GM18867 (cell line): ENCODE measurements at regions not wholly inside any gene's neighbourhood (a gene's known extent, or its start where the extent isn't known, plus 50 kb on each side); places are given as distances from the start of the nearest gene placed in this dataset.
A peak's percentile ranks its signal among the peaks of the same experiment; 100 is the strongest.
"Not testable (repeated sequence)": the region's sequence is repeated elsewhere in the genome, so short reads cannot be mapped to it uniquely, and the experiment has no call there.

Experiments used
- ATAC-seq: cut with Tn5 transposase; IDR thresholded peaks from one replicate; pipeline ENCODE4 v1.9.1; 2021; ENCODE audit warnings: mild to moderate bottlenecking, moderate library complexity; ENCODE audit not compliant: unreplicated experiment

GRCh38 chr7:67358738-67359137, 362.1 kb downstream of the TYW1 start:
- not testable (repeated sequence) for ATAC-seq

DNA sequence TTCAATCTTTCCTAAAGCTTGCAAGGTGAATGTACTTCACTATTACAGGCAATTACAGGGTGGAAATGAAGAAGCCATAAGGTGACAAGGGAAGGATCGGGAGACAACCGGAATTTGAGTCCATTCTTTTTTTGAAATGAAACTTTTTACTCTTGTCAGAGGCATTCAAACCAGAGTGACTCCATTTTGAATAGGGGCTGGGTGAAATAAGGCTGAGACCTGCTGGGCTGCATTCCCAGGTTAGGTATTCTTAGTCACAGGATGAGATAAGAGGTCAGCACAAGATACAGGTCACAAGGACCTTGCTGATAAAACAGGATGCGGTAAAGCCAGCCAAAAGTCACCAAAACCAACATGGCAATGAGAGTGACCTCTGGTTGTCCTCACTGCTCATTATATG, 363.3 kb downstream of the TYW1 start:
- no peak for ATAC-seq

GRCh38 chr7:67361150-67361549, 364.5 kb downstream of the TYW1 start:
- no peak for ATAC-seq

GRCh38 chr7:67364441-67365017, 367.9 kb downstream of the TYW1 start:
- no peak for ATAC-seq

DNA sequence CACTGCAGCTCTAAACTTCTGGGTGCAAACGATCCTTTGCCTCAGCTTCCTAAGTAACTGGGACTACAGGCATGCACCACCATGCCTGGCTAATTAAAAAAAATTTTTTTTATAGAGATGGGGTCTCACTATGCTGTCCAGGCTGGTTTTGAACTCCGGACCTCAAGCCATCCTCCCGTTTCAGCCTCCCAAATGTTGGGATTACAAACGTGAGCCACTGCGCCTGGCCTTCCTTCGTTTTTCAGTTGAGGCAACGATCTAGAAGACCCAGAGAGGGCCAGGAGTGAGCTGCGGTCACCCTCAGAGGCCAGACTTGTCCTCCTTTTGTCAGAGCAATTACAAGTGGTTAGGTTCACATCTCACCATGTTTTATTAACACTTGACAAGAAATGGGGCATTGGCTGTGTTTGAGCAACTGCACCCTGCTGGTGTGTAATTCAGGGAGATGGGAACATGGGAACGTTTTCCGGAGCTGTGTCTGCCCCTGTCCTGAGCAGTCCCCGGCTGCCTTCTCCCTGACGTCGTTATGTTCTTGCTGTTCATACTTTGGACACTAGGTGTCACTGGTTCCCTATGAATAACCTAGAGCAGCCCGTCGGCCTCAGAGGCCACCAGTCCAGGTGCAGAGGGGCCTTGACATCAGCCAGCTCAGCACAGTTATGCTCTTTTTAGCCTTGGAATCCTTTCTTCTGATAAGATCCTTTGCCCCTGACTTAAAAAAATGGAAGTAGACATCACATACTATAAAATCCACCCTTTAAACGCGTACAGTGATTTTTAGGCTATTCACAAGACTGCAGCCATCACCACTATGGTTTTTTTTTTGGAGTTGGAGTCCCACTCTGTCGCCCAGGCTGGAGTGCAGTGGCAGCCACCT, 375.0 kb downstream of the TYW1 start:
- peak; percentile 97 for ATAC-seq

- ATAC-seq = not testable (repeated sequence)
Observed at GRCh38 chr7:67373389-67373788, 376.8 kb downstream of the TYW1 start.

DNA sequence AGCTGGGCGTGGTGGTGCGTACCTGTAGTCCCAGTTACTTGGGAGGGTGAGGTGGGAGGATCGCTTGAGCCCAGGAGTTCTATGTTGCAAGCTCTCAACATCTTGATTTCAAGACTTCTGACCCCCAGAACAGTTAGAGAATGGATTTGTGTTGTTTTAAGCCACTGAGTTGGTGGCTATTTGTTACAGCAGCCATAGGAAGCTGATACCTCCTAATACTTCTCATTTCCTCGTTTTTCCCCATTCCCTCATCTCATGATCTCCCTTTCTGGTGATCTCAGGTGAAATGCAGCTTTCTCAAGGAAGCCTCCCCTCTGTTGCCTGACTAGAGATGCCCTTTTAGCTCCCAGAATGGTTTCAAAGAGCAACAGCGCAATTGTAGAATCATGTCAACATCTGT, 378.8 kb downstream of the TYW1 start:
- ATAC-seq = no peak

DNA sequence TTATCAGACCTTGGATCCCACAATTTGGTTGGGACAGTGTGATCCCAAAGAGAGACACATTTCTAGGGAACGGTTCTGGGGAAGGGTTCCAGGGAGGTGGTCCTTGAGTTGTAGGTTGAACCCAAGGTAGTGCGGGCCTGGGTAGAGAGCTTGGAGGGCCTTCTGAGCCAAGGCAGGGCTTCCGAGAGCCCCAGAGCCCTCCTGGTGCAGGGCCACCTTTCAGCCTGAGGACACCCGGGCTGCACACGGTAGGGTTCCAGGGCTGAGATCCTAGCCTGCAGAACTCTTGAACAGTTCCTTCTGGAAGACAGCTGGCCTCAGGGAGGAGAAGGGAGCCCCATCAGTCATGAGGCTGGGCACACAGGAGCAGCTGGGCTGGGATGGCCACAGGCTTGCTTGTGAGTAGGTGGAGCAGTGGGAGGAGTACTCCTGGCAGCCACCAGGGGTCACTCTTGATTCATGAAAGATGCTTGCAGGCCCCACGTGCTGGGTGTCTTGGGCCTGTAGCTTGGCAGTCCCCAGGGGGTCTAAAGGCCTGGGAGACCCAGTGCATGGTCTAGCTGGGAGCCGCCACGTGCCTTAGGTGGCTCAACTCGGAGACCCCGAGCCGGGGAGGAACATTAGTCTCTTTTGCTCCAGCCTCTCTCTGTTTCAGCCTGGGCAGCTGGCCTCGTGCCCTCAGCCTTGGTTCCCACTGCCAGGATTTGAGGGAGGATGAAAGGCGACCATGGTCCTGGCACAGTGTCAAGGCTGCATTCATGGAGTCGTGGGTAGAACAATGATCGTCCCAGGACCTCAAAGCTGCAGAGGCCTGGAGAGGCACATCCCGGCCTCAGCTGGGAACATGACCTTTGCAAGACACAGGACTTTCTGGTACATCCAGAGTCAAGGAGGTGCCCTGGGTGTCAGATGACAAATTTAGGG, 381.6 kb downstream of the TYW1 start:
- ATAC-seq = peak; percentile 96

DNA sequence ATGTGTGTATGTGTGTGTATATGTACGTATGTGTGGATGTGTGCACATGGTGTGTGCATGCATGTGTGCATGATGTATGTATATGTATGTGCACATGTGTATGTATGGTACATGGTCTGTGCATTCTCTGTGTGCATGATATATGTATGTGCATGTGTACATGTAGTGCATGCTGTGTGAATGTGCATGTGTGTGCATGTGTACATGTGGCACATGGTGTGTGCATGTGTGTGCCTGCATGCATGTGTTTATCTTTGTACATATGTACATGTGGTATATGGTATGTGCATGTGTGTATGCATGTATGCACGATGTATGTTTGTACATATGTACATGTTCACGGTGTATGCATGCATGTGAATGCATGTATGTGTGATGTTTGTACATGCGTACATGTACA, 383.7 kb downstream of the TYW1 start:
- no peak for ATAC-seq

DNA sequence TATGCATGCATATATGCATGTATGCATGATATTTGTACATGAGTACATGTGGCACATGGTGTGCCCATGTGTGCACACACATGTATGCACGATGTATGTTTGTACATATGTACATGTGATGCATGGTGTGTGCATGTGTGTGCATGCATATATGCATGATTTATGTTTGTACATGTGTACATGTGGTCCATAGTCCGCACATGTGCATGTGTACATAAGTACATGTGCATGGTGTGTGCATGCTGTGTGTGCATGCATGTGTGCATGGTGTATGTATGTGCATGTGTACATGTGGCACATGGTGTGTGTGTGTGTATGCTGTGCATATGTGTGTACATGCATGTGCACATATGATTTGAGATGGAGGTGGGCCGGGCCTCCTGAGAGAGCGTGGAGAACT, 384.2 kb downstream of the TYW1 start:
- ATAC-seq = no peak

DNA sequence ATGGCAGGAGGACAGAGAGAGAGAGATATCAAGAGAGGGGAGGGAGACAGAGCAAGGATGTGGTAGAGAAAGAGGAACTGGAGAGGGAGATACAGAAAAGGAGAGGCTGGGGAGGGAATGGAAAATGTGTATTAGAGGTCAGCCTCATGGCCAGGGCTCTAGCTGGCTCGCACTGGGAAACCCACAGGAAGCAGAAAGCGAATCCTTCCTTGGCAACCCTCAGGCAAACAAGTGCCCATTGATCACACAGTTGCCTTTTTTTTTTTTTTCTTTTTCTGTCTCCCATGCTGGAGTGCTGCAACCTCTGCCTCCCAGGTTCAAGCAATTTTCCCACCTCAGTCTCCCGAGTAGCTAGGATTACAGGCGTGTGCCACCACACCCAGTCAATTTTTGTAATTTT, 391.2 kb downstream of the TYW1 start:
- ATAC-seq = no peak

DNA sequence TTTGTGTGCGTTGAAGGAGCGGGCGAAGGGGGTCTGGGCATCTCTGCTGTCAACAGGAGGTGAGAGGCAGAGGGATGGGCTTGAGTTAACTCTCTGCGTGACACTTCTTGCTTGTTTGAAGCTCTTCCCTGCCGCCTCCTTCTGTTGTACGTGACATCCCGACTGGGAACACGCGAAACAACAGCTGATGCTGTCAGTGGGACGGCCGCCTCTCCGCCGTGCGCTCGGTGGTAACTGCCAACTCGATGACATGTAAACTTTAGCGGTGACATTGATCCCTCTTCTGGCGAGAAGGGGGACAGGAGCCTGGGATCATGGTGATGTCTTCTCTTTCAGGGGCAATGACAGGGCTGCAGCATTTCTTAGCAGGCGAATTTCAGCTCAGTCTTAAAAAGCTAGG, 394.5 kb downstream of the TYW1 start:
- ATAC-seq = no peak

DNA sequence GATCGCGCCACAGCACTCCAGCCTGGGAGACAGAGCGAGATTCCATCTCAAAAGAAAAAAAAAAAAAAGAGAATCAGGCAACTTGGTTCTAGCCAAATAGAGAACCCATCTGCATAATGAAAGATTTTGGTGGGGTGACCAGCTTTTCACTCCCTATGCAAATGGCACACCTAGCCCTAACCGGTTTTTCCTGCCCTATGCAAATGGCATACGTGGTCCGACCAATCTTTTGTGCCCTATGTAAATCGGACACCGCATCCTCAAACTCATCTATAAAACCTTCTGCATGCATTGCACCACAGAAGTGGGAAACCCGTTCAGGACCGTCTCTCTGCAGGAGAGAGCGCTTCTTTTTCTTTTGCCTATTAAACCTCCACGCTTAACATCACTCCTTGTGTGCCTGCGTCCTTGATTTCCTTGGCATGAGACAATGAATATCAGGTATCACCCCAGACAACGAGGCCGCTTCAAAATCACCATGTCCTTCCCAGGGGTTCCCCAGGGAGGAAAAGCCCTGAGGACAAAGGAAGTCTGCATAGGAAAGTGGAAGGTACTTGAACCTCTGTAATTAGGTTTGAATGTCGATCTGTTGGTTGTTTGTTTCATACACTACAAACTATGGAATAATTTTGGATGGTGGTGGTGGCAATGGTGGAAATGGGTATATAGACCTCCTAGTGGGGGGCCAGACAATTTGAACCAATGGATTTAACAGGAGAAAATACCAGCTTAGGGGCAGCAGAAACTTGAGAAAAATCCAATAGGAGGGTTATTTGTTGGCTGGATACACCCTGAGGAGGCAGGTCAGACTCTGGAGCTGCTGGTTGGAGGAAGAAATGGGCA, 396.2 kb downstream of the TYW1 start:
- no peak for ATAC-seq

DNA sequence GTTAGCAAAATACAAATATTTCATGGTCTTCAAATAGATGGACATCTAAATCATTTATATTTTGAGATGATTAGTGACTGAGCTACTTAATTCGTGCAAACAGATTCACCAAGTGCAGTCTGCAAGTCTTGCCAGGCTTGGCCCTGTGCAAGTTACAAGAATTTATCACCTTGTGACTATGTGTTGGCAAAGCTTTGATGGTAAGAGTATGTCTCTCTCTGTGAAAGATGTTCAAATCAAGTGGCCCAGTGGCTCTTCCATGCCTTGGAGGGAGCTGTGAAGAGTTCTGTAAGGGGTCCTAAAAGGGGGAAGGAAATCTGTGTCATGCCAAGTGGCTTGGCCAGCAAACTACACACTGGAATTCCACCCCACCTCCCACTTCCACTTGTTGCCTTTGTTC, 397.3 kb downstream of the TYW1 start:
- ATAC-seq = no peak

DNA sequence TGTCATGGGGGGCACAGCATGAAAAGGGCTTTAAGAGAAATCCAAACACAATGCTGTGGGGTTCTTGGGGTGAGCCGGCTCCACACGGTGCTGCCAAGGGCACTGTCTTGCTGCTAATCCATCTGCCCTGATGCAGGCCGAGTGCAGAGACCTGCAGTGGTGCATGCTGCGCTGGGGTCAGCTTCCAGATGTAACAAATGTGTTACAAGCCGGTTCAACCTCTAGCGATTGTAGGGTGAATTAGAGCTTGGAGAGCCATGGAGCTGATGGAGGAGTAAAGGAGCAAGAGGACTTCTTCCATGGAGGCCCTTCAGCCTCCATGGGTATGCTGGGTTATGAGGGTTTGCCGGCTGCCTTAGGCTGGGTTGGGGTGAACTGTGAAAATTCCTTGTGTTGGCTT, 402.3 kb downstream of the TYW1 start:
- no peak for ATAC-seq

GRCh38 chr7:67401492-67401891, 404.9 kb downstream of the TYW1 start:
- no peak for ATAC-seq

DNA sequence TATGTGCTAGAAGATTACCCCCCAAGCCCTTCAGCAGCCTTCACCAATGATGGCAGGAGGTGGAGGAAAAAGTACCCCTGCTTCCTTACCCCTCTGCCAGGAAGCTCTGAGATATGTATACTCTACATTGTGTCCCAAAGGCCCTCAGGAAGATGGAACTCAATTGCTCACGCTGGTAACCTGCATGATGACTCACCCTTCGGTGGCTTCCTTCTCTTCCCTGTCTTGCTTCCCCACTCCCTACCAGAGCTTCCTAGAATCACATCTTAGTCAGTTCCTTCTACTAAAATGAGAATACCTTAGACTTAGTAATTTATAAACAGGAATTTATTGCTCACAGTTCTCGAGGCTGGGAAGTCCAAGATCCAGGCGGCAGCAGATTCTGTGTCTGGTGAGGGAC, 405.6 kb downstream of the TYW1 start:
- ATAC-seq = no peak

GRCh38 chr7:67406976-67407375, 410.3 kb downstream of the TYW1 start:
- ATAC-seq = no peak

- no peak for ATAC-seq
Observed at GRCh38 chr7:67407392-67408071, 410.9 kb downstream of the TYW1 start.

DNA sequence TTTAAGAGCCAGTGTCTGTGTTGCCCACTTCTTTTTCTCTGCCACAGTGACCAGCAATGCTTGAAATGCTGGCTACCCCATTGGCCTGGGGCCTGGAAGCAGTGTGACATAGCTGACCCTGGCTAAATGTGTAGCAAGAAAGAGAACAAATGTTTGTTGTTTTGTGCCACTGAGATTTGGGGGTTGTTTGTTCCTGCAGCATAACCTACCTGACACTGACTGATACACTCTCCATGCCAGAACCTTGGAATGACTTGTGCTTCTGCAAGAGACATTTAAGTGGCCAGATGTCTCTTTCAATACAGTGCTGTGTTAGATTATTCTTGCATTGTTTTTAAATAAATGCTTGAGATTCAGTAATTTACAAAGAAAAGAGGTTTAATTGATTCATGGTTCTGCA, 411.5 kb downstream of the TYW1 start:
- no peak for ATAC-seq
